GM12891 (cell line): ENCODE measurements at regions not wholly inside any gene's neighbourhood (a gene's known extent, or its start where the extent isn't known, plus 50 kb on each side); places are given as distances from the start of the nearest gene placed in this dataset.
A peak's percentile ranks its signal among the peaks of the same experiment; 100 is the strongest.
"Not testable (repeated sequence)": the region's sequence is repeated elsewhere in the genome, so short reads cannot be mapped to it uniquely, and the experiment has no call there.

ENCODE experiments used
- DNase-seq: peaks from one replicate; pipeline ENCODE4 v3.0.0; 2011; ENCODE audit warnings: low spot score; ENCODE audit not compliant: insufficient read length
- FAIRE-seq: peaks from 2 replicates; lab custom pipeline; 2011; peaks lifted over from hg19 to GRCh38; lab: Jason Lieb, UNC
- PAX5 ChIP-seq: IDR thresholded peaks from 2 replicates; pipeline ENCODE4 v1.6.1; 2011; ENCODE audit warnings: low read length, moderate library complexity, mild to moderate bottlenecking; ENCODE audit not compliant: insufficient read depth, severe bottlenecking
- POLR2A ChIP-seq: IDR thresholded peaks from 2 replicates; pipeline ENCODE4 v1.6.1; 2011; ENCODE audit warnings: low read depth, low read length, control low read depth
- POLR2AphosphoS5 ChIP-seq: IDR thresholded peaks from 2 replicates; pipeline ENCODE4 v1.6.1; 2011; ENCODE audit warnings: low read depth, low read length, control low read depth
- POU2F2 ChIP-seq: IDR thresholded peaks from 2 replicates; pipeline ENCODE4 v1.6.1; 2011; ENCODE audit warnings: low read depth, mild to moderate bottlenecking, control low read depth, low read length, moderate library complexity
- SPI1 ChIP-seq: IDR thresholded peaks from 2 replicates; pipeline ENCODE4 v1.6.1; 2011; ENCODE audit warnings: low read depth, low read length, control low read depth
- TAF1 ChIP-seq: IDR thresholded peaks from 2 replicates; pipeline ENCODE4 v1.6.1; 2011; ENCODE audit warnings: low read depth, low read length, control low read depth

DNA sequence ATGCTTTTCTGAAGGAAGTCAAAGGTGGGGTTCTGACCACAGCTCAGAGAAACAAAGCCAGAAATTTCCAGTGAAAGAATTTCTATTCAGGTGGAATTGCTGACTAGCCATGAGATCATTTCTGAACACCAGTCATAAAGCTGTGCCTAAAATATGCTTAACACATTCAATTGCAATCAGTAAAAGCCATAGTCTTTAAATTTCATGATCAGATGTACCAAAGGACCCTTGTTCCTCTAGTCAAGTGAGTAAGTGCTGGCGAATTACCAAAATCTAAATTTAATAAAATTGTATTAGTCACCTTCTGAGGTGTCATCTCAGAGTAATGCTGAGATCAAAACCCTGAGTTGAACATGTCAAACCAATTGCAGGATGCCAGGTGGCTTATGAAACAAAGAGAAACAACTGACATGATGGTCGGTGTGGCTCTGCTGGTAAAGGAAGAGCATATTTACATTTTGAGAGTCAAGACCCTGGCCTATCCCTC lies 334.2 kb upstream of the CCNH start:
- FAIRE-seq: no peak
- DNase-seq: no peak

DNA sequence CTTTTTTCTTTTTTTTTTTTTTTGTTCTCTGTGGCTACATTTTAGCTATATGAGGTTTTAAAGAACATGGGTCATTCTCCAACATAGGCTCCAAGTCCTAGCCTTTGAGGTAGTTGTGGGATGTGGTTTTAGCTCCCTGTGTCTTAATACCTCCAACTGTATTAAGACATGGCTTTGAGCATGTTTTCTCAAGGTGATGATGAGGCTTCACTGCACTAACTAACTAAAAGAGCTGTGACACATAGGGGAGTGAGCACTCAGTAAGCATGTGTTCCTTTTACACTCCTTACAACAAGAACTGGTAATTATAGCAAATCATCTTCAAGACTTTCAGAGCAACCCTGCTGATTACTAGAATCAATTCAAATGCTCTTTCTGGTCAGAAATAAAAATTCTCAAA lies 333.6 kb upstream of the CCNH start:
- no peak for DNase-seq
- TF ChIP-seq SPI1 (no peak), POLR2AphosphoS5 (no peak), POLR2A (no peak), POU2F2 (no peak), PAX5 (no peak), TAF1 (no peak)
- FAIRE-seq: no peak

More for the DNA sequence above, 334.2 kb upstream of the CCNH start:
- TF ChIP-seq POLR2A (no peak), TAF1 (no peak), PAX5 (no peak), POU2F2 (no peak), POLR2AphosphoS5 (no peak), SPI1 (no peak)

- DNase-seq: no peak
- no peak for FAIRE-seq
- no peak for TF ChIP-seq SPI1
- no peak for TF ChIP-seq TAF1
- no peak for TF ChIP-seq POLR2A
- TF ChIP-seq PAX5: no peak
- TF ChIP-seq POLR2AphosphoS5: no peak
- no peak for TF ChIP-seq POU2F2
Measured at GRCh38 chr5:87741881-87742280, 329.2 kb upstream of the CCNH start.

DNA sequence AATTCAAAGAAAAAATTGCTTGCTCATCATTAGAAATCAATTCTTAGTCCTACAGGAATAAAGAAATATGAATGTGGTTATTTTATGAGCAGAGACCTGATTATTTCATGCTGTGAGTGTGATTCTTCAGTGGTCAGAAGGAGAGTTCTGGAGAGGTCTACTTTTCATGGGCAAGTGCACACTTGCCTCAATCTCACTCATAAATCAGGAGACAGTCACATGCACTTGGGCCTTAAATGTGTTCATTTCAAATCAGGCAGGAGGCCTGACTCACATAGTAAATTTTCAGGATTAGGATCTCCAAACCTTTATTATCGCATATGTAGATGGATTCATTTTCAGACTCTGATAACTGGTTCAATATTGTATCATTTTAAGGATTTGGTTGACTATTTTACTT lies 323.2 kb upstream of the CCNH start:
- FAIRE-seq (no peak), DNase-seq (no peak)
- TF ChIP-seq PAX5 (no peak), TAF1 (no peak)

- TF ChIP-seq TAF1 (no peak), POLR2A (no peak), PAX5 (no peak), POU2F2 (no peak), SPI1 (no peak), POLR2AphosphoS5 (no peak)
- no peak for FAIRE-seq
Measured at GRCh38 chr5:87733897-87734296, 321.2 kb upstream of the CCNH start.

DNA sequence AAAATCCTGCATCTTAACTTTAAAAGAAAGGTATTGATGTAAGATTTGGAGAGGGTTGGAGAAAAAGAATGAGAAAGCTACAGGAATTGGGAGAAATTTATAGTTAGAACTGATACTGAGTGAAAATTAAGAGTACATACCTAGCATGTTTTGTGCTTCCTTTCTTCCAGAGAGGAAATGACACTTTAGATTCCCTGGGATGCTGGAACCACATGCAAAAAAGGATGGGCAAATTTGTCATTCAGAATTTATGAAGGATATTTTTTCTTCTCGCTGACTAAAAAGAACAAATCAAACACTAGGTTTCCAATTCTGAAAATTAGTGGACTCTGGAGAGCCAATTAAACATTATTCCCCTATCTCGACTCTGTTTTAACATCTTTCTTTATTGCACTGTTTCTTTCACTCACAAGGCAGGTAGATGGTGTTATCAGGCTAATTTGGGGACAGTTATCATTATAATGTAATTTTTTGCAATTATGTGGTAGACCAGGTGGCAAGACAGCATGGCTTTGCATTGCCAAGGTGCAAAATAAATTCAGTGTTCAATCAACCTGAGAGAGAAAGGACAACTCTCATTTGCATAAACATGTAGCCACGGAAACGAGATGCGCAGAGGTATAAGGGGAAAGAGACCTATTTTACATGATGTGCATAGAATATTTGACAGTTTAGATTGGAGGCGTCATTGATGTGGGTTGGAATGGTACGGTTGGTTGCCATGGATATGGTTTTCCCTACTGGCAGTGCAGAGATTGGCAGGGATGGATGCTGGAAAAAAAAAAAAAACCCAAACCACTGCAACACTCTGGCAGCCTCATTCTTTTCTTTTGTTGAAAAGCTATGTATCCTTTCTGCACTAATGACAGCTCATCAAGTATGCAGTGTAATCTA lies 320.4 kb upstream of the CCNH start:
- TF ChIP-seq TAF1 (no peak), SPI1 (no peak), POLR2AphosphoS5 (no peak), POU2F2 (no peak), POLR2A (no peak), PAX5 (no peak)
- DNase-seq: no peak
- peak; percentile 55 for FAIRE-seq

More at GRCh38 chr5:87733897-87734296, 321.2 kb upstream of the CCNH start:
- no peak for DNase-seq

DNA sequence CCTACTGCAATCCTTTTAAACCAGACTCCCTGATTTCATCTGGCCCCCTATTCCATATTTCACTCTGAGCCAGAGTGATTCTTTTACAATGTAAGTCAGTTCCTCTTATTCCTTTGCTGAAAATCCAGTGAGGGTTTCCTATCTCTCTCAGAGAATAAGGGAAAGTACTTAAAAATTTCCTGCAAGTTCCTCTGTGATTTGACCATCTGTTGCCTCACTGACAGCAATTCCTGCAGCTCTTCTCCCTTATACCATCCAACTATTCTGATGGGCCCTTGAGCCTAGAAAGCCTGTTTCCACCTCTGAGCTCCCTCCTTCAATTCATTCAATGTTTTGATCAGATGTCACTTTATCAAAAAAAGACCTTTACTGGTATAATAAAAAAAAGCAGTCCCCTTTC lies 317.1 kb upstream of the CCNH start:
- TF ChIP-seq PAX5 (no peak), POLR2AphosphoS5 (no peak), TAF1 (no peak), POU2F2 (no peak), POLR2A (no peak), SPI1 (no peak)
- DNase-seq (no peak), FAIRE-seq (no peak)

DNA sequence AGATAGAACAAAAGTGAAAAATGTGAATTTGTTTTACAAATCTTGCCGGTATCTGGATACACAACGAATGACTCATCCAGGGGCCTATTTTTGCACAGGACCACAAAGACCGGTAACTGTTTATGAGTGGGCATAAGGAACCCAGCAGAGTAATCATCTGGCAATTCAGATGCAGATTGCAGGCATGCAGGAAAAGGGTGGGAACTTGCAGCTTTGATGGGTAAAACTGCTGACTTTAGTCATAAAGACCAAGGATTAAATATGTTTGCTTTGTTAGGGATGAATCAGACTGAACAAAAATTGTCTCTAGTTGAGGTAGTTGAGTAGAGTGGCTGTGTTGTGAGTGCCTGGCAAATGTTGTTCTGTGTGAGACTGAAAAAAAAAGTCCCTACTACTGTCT lies 309.6 kb upstream of the CCNH start:
- TF ChIP-seq PAX5 (no peak), SPI1 (no peak), POLR2A (no peak)
- DNase-seq: no peak
- no peak for FAIRE-seq

- not testable (repeated sequence) for DNase-seq, FAIRE-seq
Measured at GRCh38 chr5:87718224-87718925, 305.6 kb upstream of the CCNH start.

DNA sequence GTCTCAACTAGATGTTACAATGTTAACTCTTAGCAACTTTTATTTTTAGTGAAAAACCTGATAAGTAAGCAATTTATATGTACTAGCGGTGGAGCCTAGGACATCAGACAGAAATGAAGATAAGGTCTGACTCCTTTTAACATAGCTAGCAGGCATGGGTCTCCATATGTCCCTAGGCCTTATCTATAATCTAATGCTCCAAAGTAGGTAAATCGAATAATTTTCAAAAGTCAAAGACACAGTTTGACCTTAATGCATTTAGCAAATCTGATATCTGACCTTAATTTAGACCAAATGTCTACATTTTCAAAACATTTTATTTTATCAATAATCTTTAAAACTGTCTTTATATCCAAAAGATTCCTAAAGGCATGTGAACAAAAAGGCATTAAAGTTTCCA lies 305.0 kb upstream of the CCNH start:
- FAIRE-seq (no peak), DNase-seq (no peak)
- TF ChIP-seq POLR2AphosphoS5 (no peak), PAX5 (no peak), SPI1 (no peak), POLR2A (no peak), POU2F2 (no peak)
